GM23338 (cell line): ENCODE measurements at regions not wholly inside any gene's neighbourhood (a gene's known extent, or its start where the extent isn't known, plus 50 kb on each side); places are given as distances from the start of the nearest gene placed in this dataset.
A peak's percentile ranks its signal among the peaks of the same experiment; 100 is the strongest.

Source experiments
- ATAC-seq: fragments of 200-7000 bp; cut with Tn5 transposase; 3 replicates; pipeline ENCODE4 v1.9.1; 2020
- DNase-seq: peaks from one replicate; pipeline ENCODE4 v3.0.0-alpha.2; 2015; ENCODE audit warnings: low spot score
- H2AFZ ChIP-seq: fragments of 200-600 bp; sonication (generic); 2 replicates; pipeline ENCODE4 v1.8.0; 2016; ENCODE audit warnings: antibody characterized with exemption, mild to moderate bottlenecking, moderate library complexity
- H3F3A ChIP-seq: fragments of 200-600 bp; sonication (generic); replicated peaks from 2 replicates; pipeline ENCODE4 v1.8.0; 2017; ENCODE audit warnings: antibody characterized with exemption, mixed run types, low read depth
- H3K27ac ChIP-seq: fragments of 200-600 bp; sonication (generic); 2 replicates; pipeline ENCODE4 v1.6.1; 2016; ENCODE audit warnings: low read depth
- H3K27me3 ChIP-seq: fragments of 200-600 bp; sonication (generic); 2 replicates; pipeline ENCODE4 v1.8.0; 2016; ENCODE audit warnings: mild to moderate bottlenecking, mixed run types, moderate library complexity; ENCODE audit not compliant: insufficient read depth
- H3K36me3 ChIP-seq: fragments of 200-600 bp; sonication (generic); 2 replicates; pipeline ENCODE4 v1.8.0; 2016; ENCODE audit warnings: mild to moderate bottlenecking; ENCODE audit not compliant: insufficient read depth
- H3K4me1 ChIP-seq: fragments of 200-600 bp; sonication (generic); 2 replicates; pipeline ENCODE4 v1.8.0; 2016; ENCODE audit warnings: mild to moderate bottlenecking, moderate library complexity; ENCODE audit not compliant: insufficient read depth
- H3K4me2 ChIP-seq: fragments of 200-600 bp; sonication (generic); 2 replicates; pipeline ENCODE4 v1.7.1; 2017; ENCODE audit warnings: mixed run types
- H3K4me3 ChIP-seq: fragments of 200-600 bp; sonication (generic); 2 replicates; pipeline ENCODE4 v1.6.1; 2016; ENCODE audit warnings: mixed run types
- H3K79me2 ChIP-seq: fragments of 200-600 bp; sonication (generic); replicated peaks from 2 replicates; pipeline ENCODE4 v1.8.0; 2017; ENCODE audit warnings: mild to moderate bottlenecking; ENCODE audit not compliant: insufficient read depth
- H3K9me2 ChIP-seq: fragments of 200-600 bp; sonication (generic); 2 replicates; pipeline ENCODE4 v1.8.0; 2017; ENCODE audit not compliant: insufficient read depth
- H4K20me1 ChIP-seq: fragments of 200-600 bp; sonication (generic); replicated peaks from 2 replicates; pipeline ENCODE4 v1.8.0; 2017; ENCODE audit warnings: mild to moderate bottlenecking; ENCODE audit not compliant: insufficient read depth
- H3K27ac Mint-ChIP-seq: 2 replicates; pipeline ENCODE4 v1.8.0; 2020; ENCODE audit warnings: inconsistent platforms, mild to moderate bottlenecking, moderate library complexity, mixed read lengths
- H3K27me3 Mint-ChIP-seq: 3 replicates; pipeline ENCODE4 v1.8.0; 2022; ENCODE audit warnings: low read depth, mild to moderate bottlenecking, moderate library complexity, mixed read lengths, inconsistent platforms; ENCODE audit not compliant: insufficient read depth, poor library complexity
- H3K36me3 Mint-ChIP-seq: 3 replicates; pipeline ENCODE4 v1.8.0; 2021; ENCODE audit warnings: low read depth, mild to moderate bottlenecking, inconsistent platforms, moderate library complexity, mixed read lengths
- H3K4me1 Mint-ChIP-seq: 3 replicates; pipeline ENCODE4 v1.8.0; 2020; ENCODE audit warnings: mild to moderate bottlenecking, inconsistent platforms, mixed read lengths
- H3K4me3 Mint-ChIP-seq: 3 replicates; pipeline ENCODE4 v1.8.0; 2021; ENCODE audit warnings: moderate library complexity, mild to moderate bottlenecking, inconsistent platforms, mixed read lengths
- H3K9me3 Mint-ChIP-seq: 3 replicates; pipeline ENCODE4 v1.8.0; 2020; ENCODE audit warnings: moderate library complexity, mild to moderate bottlenecking, inconsistent platforms, mixed read lengths
- TF ChIP-seq, protein P1 (sequence below): fragments of 250-450 bp; sonication (Bioruptor Pico); IDR thresholded peaks from 2 replicates; pipeline ENCODE4 v1.5.0; 2020; ENCODE audit warnings: mild to moderate bottlenecking, moderate library complexity
- TF ChIP-seq, protein P2 (sequence below), 2 experiments: fragments of 200-600 bp in 1 of 2; sonication (generic) in 1 of 2; conservative IDR thresholded peaks; 2 replicates each; pipeline versions ENCODE4 v1.5.1 to v1.6.1; 2016 to 2017; ENCODE audit warnings: antibody characterized with exemption in 2 of 2, low read depth in 2 of 2, mild to moderate bottlenecking in 2 of 2, moderate library complexity in 1 of 2
- TF ChIP-seq, protein P3 (sequence below): IDR thresholded peaks from one replicate; pipeline ENCODE4 v1.6.1; 2018; ENCODE audit warnings: antibody characterized with exemption; ENCODE audit not compliant: unreplicated experiment

DNA sequence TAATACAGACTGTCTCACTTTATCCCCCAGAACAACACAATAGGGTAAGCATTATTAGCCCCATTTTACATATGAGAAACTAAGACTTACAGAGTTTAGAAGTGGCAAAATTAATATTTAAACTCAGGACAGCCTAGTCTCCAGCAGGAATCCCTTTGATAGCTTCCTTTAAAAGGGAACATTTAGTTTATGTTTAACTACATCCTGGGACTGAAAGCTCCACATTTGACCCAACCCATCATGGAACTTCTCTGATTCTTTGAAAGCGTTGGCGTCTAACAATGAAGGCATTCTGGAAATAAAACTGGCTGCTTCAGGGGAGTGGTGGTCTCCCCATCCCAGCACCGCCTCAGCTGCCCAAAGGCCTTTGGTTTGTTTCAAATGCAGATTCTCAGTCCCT is 250.6 kb upstream of the NFIA start (continued):
- TF ChIP-seq, protein P1, sequence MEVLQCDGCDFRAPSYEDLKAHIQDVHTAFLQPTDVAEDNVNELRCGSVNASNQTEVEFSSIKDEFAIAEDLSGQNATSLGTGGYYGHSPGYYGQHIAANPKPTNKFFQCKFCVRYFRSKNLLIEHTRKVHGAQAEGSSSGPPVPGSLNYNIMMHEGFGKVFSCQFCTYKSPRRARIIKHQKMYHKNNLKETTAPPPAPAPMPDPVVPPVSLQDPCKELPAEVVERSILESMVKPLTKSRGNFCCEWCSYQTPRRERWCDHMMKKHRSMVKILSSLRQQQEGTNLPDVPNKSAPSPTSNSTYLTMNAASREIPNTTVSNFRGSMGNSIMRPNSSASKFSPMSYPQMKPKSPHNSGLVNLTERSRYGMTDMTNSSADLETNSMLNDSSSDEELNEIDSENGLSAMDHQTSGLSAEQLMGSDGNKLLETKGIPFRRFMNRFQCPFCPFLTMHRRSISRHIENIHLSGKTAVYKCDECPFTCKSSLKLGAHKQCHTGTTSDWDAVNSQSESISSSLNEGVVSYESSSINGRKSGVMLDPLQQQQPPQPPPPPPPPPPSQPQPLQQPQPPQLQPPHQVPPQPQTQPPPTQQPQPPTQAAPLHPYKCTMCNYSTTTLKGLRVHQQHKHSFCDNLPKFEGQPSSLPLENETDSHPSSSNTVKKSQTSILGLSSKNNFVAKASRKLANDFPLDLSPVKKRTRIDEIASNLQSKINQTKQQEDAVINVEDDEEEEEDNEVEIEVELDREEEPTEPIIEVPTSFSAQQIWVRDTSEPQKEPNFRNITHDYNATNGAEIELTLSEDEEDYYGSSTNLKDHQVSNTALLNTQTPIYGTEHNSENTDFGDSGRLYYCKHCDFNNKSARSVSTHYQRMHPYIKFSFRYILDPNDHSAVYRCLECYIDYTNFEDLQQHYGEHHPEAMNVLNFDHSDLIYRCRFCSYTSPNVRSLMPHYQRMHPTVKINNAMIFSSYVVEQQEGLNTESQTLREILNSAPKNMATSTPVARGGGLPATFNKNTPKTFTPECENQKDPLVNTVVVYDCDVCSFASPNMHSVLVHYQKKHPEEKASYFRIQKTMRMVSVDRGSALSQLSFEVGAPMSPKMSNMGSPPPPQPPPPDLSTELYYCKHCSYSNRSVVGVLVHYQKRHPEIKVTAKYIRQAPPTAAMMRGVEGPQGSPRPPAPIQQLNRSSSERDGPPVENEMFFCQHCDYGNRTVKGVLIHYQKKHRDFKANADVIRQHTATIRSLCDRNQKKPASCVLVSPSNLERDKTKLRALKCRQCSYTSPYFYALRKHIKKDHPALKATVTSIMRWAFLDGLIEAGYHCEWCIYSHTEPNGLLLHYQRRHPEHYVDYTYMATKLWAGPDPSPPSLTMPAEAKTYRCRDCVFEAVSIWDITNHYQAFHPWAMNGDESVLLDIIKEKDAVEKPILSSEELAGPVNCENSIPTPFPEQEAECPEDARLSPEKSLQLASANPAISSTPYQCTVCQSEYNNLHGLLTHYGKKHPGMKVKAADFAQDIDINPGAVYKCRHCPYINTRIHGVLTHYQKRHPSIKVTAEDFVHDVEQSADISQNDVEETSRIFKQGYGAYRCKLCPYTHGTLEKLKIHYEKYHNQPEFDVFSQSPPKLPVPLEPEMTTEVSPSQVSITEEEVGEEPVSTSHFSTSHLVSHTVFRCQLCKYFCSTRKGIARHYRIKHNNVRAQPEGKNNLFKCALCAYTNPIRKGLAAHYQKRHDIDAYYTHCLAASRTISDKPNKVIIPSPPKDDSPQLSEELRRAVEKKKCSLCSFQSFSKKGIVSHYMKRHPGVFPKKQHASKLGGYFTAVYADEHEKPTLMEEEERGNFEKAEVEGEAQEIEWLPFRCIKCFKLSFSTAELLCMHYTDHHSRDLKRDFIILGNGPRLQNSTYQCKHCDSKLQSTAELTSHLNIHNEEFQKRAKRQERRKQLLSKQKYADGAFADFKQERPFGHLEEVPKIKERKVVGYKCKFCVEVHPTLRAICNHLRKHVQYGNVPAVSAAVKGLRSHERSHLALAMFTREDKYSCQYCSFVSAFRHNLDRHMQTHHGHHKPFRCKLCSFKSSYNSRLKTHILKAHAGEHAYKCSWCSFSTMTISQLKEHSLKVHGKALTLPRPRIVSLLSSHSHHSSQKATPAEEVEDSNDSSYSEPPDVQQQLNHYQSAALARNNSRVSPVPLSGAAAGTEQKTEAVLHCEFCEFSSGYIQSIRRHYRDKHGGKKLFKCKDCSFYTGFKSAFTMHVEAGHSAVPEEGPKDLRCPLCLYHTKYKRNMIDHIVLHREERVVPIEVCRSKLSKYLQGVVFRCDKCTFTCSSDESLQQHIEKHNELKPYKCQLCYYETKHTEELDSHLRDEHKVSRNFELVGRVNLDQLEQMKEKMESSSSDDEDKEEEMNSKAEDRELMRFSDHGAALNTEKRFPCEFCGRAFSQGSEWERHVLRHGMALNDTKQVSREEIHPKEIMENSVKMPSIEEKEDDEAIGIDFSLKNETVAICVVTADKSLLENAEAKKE: no peak

GRCh38 chr1:60828944-60829343 is 253.4 kb upstream of the NFIA start:
- peaks cover 6% of the 10 kb centered on the region; the same call in 2 of the 3 replicates for H3K9me3 Mint-ChIP-seq
- Histone ChIP-seq H3K9me2 (no peaks in the 10 kb centered on the region), H3K36me3 (no peaks in the 10 kb centered on the region), H4K20me1 (no peaks in the 10 kb centered on the region), H3K27me3 (no peaks in the 10 kb centered on the region), H3K4me3 (no peak overlapping the region), H3K79me2 (no peaks in the 10 kb centered on the region), H3K4me2 (no peak overlapping the region), H3K4me1 (peaks cover 15% of the 10 kb centered on the region), H2AFZ (no peak overlapping the region), H3F3A (no peaks in the 10 kb centered on the region), H3K27ac (no peak overlapping the region)
- no peak overlapping the region for H3K4me3 Mint-ChIP-seq
- DNase-seq: peak; percentile 2
- no peak for ATAC-seq
- H3K27ac Mint-ChIP-seq: no peak overlapping the region
- no peaks in the 10 kb centered on the region for H3K27me3 Mint-ChIP-seq
- H3K36me3 Mint-ChIP-seq: no peaks in the 10 kb centered on the region
- TF ChIP-seq, protein P2, sequence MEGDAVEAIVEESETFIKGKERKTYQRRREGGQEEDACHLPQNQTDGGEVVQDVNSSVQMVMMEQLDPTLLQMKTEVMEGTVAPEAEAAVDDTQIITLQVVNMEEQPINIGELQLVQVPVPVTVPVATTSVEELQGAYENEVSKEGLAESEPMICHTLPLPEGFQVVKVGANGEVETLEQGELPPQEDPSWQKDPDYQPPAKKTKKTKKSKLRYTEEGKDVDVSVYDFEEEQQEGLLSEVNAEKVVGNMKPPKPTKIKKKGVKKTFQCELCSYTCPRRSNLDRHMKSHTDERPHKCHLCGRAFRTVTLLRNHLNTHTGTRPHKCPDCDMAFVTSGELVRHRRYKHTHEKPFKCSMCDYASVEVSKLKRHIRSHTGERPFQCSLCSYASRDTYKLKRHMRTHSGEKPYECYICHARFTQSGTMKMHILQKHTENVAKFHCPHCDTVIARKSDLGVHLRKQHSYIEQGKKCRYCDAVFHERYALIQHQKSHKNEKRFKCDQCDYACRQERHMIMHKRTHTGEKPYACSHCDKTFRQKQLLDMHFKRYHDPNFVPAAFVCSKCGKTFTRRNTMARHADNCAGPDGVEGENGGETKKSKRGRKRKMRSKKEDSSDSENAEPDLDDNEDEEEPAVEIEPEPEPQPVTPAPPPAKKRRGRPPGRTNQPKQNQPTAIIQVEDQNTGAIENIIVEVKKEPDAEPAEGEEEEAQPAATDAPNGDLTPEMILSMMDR (conservative IDR thresholded peaks at IDR 0.05; ENCODE audit: low read depth in 2 of 2): peak in 1 of 2 experiments; percentile 21; a peak in 1 of 4 replicates
- TF ChIP-seq, protein P3, sequence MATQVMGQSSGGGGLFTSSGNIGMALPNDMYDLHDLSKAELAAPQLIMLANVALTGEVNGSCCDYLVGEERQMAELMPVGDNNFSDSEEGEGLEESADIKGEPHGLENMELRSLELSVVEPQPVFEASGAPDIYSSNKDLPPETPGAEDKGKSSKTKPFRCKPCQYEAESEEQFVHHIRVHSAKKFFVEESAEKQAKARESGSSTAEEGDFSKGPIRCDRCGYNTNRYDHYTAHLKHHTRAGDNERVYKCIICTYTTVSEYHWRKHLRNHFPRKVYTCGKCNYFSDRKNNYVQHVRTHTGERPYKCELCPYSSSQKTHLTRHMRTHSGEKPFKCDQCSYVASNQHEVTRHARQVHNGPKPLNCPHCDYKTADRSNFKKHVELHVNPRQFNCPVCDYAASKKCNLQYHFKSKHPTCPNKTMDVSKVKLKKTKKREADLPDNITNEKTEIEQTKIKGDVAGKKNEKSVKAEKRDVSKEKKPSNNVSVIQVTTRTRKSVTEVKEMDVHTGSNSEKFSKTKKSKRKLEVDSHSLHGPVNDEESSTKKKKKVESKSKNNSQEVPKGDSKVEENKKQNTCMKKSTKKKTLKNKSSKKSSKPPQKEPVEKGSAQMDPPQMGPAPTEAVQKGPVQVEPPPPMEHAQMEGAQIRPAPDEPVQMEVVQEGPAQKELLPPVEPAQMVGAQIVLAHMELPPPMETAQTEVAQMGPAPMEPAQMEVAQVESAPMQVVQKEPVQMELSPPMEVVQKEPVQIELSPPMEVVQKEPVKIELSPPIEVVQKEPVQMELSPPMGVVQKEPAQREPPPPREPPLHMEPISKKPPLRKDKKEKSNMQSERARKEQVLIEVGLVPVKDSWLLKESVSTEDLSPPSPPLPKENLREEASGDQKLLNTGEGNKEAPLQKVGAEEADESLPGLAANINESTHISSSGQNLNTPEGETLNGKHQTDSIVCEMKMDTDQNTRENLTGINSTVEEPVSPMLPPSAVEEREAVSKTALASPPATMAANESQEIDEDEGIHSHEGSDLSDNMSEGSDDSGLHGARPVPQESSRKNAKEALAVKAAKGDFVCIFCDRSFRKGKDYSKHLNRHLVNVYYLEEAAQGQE: no peak
- H3K4me1 Mint-ChIP-seq: peaks cover 8% of the 10 kb centered on the region; the same call in 2 of the 3 replicates
